Peyer's patch (tissue), 4 donors: ENCODE measurements at regions not wholly inside any gene's neighbourhood (a gene's known extent, or its start where the extent isn't known, plus 50 kb on each side); places are given as distances from the start of the nearest gene placed in this dataset.

Source experiments
- POLR2A ChIP-seq, 2 donors: fragments of 450-650 bp; IDR thresholded peaks; one replicate each; pipeline ENCODE4 v1.5.1; 2017; ENCODE audit warnings: antibody characterized with exemption in 2 of 2, mild to moderate bottlenecking in 2 of 2, moderate library complexity in 2 of 2
- TF ChIP-seq, protein P1 (sequence below), 6 experiments: fragments of 450-650 bp in 4 of 6; fragments of 200-600 bp in 2 of 6; sonication (generic) in 1 of 6; IDR thresholded peaks; one replicate each; pipeline ENCODE4 v1.5.1; 2017 to 2019; ENCODE audit warnings: antibody characterized with exemption in 6 of 6, mild to moderate bottlenecking in 3 of 6, moderate library complexity in 1 of 6

DNA sequence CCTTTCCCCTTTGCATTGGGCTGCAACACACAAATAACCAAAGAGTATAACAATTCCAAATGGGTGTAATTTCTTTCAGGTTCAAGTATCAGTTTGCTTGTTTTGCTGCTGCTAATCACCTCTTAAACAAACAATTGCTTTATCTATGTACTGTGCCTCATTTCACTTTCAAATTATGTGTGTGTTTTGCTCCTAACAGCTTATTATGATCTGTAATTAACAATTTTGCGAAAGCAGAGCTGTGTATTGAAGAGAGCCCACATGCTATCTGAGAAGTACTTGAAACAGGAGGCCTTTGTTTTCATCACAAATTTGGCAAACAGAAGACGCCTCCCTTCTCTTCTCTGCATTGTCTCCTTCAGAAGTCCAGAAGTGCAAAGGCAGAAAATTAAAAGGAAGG is 312.0 kb downstream of the TLE1 start:
- TF ChIP-seq POLR2A (IDR thresholded peaks at IDR 0.05) = no peak
- TF ChIP-seq, protein P1, sequence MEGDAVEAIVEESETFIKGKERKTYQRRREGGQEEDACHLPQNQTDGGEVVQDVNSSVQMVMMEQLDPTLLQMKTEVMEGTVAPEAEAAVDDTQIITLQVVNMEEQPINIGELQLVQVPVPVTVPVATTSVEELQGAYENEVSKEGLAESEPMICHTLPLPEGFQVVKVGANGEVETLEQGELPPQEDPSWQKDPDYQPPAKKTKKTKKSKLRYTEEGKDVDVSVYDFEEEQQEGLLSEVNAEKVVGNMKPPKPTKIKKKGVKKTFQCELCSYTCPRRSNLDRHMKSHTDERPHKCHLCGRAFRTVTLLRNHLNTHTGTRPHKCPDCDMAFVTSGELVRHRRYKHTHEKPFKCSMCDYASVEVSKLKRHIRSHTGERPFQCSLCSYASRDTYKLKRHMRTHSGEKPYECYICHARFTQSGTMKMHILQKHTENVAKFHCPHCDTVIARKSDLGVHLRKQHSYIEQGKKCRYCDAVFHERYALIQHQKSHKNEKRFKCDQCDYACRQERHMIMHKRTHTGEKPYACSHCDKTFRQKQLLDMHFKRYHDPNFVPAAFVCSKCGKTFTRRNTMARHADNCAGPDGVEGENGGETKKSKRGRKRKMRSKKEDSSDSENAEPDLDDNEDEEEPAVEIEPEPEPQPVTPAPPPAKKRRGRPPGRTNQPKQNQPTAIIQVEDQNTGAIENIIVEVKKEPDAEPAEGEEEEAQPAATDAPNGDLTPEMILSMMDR (IDR thresholded peaks at IDR 0.05) = no peak
